ENCODE measurements at regions not wholly inside any gene's neighbourhood (a gene's known extent, or its start where the extent isn't known, plus 50 kb on each side); places are given as distances from the start of the nearest gene placed in this dataset.

GRCh38 chr18:22467760-22468553 is 50.2 kb upstream of the CTAGE1 start:
- in situ Hi-C loops (cut with MboI; ENCODE audit: low sequenced_read_pairs), result no loop called here

- in situ Hi-C loops (cut with MboI; ENCODE audit: low sequenced_read_pairs), result no loop called here
Measured at GRCh38 chr18:22468554-22468891, 50.8 kb upstream of the CTAGE1 start.

- in situ Hi-C loops (cut with MboI; ENCODE audit: low sequenced_read_pairs), result no loop called here
Measured at GRCh38 chr18:22469061-22469734, 51.5 kb upstream of the CTAGE1 start.

- in situ Hi-C loops (cut with MboI; ENCODE audit: low sequenced_read_pairs), result no loop called here
Measured at GRCh38 chr18:22469926-22470247, 52.2 kb upstream of the CTAGE1 start.

GRCh38 chr18:22470248-22471235 is 52.8 kb upstream of the CTAGE1 start:
- in situ Hi-C loops (cut with MboI; ENCODE audit: low sequenced_read_pairs), result no loop called here

- in situ Hi-C loops (cut with MboI; ENCODE audit: low sequenced_read_pairs), result no loop called here
Measured at GRCh38 chr18:22471546-22472131, 53.9 kb upstream of the CTAGE1 start.

- in situ Hi-C loops (cut with MboI; ENCODE audit: low sequenced_read_pairs), result no loop called here
Measured at GRCh38 chr18:22473366-22473765, 55.7 kb upstream of the CTAGE1 start.

- in situ Hi-C loops (cut with MboI; ENCODE audit: low sequenced_read_pairs), result no loop called here
Measured at GRCh38 chr18:22475426-22476100, 57.8 kb upstream of the CTAGE1 start.

GRCh38 chr18:22477222-22477621 is 59.5 kb upstream of the CTAGE1 start:
- in situ Hi-C loops (cut with MboI; ENCODE audit: low sequenced_read_pairs), result no loop called here

GRCh38 chr18:22482948-22483347 is 65.2 kb upstream of the CTAGE1 start:
- in situ Hi-C loops (cut with MboI; ENCODE audit: low sequenced_read_pairs), result no loop called here

- in situ Hi-C loops (cut with MboI; ENCODE audit: low sequenced_read_pairs), result no loop called here
Measured at GRCh38 chr18:22483407-22483806, 65.7 kb upstream of the CTAGE1 start.

- in situ Hi-C loops (cut with MboI; ENCODE audit: low sequenced_read_pairs), result no loop called here
Measured at GRCh38 chr18:22484471-22484870, 66.8 kb upstream of the CTAGE1 start.

- in situ Hi-C loops (cut with MboI; ENCODE audit: low sequenced_read_pairs), result no loop called here
Measured at GRCh38 chr18:22485808-22486244, 68.1 kb upstream of the CTAGE1 start.

- in situ Hi-C loops (cut with MboI; ENCODE audit: low sequenced_read_pairs), result no loop called here
Measured at GRCh38 chr18:22486667-22487066, 69.0 kb upstream of the CTAGE1 start.

- in situ Hi-C loops (cut with MboI; ENCODE audit: low sequenced_read_pairs), result no loop called here
Measured at GRCh38 chr18:22488554-22488953, 70.8 kb upstream of the CTAGE1 start.

- in situ Hi-C loops (cut with MboI; ENCODE audit: low sequenced_read_pairs), result no loop called here
Measured at GRCh38 chr18:22489704-22490103, 72.0 kb upstream of the CTAGE1 start.

- in situ Hi-C loops (cut with MboI; ENCODE audit: low sequenced_read_pairs), result no loop called here
Measured at GRCh38 chr18:22490429-22490846, 72.7 kb upstream of the CTAGE1 start.

GRCh38 chr18:22493255-22493654 is 75.5 kb upstream of the CTAGE1 start:
- in situ Hi-C loops (cut with MboI; ENCODE audit: low sequenced_read_pairs), result no loop called here

- in situ Hi-C loops (cut with MboI; ENCODE audit: low sequenced_read_pairs), result no loop called here
Measured at GRCh38 chr18:22493940-22494339, 76.2 kb upstream of the CTAGE1 start.

- in situ Hi-C loops (cut with MboI; ENCODE audit: low sequenced_read_pairs), result no loop called here
Measured at GRCh38 chr18:22494771-22495170, 77.1 kb upstream of the CTAGE1 start.
